HUDEP-2 (cell line): ENCODE measurements at regions not wholly inside any gene's neighbourhood (a gene's known extent, or its start where the extent isn't known, plus 50 kb on each side); places are given as distances from the start of the nearest gene placed in this dataset.

ENCODE experiments used
- DNase-seq, 76 experiments: peaks; one replicate each; lab custom pipeline; 2025; ENCODE audit not compliant: unreplicated experiment in 76 of 76; lab: John Stamatoyannopoulos, UW

DNA sequence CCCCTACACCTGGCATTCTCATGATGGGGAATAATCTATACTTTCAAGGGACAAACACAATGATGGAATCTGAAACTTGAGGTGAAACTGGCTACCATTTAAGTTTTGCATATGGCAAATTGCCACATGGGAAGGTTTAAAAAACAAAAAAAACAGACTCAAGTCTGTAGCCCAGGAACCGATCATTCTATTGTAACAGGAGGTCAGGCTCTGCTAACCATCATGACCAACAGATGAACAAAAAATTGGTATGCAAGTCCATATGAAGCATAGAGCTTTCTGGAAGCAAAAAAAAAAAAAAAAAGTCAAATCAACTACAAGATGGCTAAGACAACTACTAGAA lies 594.3 kb upstream of the DIPK2B start:
- no peak for DNase-seq

DNA sequence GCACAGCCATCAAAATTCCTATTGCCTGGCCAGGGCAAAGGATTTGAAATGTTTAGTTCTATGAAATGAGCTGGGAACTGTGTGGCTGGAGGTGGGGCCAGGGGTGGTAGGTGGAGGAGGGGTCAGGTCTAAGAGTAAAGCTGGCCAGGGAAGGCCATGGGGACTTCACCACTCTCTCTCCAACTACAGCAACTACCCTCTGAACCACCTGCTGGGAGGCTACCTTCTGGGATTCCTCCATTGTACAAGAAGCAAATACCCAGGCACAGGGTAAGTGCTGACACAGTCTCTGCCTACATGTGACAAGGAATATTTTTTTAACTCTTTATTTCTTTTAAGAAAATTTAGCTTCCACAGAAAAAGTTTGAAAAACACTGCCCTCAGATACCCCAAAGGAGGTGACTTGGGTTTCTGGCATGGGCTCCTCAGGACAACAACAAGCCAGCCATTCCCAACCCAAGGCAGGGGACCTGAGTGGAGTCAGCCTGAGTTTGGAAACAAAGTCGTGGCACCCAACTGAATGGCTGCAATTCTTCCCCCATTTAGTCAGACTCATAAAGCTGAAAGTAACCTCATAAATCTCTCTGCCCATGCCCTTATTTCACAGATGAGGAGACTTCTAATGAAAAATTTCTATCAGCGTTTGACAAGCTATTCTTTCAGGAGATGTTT lies 593.8 kb upstream of the DIPK2B start:
- no peak for DNase-seq

DNA sequence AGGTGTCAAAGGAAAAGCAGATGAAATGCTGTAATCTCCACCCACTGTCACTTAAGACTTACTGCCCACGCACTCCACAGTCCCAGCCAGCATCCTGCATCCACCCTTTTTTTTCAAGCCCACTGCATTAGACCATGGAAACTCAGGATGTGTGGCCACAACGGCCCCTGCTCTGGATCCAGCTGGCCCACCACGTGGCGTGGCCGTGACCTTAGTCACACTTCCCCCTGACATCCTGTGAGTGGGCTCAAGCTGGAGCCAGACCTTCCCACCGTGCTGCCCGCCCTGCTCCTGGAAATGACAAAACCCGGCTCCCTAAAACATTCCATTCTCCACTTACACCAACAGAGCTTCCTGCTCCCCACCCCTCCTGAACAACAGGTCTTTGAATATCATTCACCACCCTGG lies 588.3 kb upstream of the DIPK2B start:
- DNase-seq: no peak

DNA sequence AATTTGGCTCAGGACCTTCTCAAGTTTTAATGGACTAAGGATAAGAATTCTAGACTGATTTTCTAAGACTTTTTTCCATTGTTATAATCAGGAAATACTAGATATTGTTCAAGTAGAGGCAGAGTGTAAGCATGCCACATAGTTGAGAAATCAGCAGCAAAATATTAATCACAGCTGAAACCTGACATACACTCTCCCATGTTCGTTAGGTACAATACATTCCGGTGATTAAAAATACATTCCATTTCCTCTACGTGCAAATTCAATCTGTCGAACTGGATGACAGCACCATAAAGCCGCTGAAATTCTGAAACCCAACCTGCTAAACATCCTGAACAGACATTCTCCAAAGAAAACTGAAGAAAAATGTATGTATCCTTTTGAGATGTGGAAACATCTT lies 587.6 kb upstream of the DIPK2B start:
- no peak for DNase-seq

DNA sequence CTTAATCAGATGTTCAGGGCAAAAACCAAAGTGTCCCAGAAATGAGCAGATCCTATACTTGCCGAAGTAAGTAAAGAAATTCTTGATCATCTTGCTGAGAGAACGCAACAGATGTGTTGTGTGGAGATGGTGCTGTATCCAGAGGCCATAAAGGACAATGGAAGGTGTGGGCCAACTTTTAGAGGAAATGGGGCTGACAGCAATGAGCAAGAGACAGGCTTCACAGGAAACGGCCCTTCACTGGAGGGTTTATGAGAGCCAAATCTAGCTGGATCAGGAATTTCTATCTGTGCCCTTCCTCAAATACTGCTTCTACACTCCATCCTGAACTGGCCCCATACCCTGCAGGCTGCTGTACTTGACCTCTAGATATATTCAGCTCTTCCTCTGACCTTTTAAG lies 583.9 kb upstream of the DIPK2B start:
- DNase-seq: no peak

DNA sequence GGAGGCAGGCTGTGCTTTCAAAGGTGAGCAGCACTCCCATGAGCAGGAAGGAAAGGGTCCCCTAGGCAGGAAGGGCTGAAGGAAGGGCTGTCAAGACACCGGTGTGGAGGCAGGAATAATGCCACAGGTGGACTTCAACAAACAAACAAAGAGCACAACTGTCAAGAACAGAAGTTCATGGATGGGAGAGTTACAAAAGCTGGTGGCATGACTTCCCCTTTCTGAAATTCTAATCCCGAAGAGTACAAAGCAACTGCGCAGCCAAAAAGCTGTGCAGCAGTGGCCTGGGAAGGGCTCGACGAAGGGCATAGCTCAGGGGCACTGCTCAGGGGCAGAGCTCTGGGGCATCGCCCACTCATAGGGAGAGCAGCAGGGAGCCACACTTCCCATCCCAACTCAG lies 582.3 kb upstream of the DIPK2B start:
- DNase-seq: no peak

DNA sequence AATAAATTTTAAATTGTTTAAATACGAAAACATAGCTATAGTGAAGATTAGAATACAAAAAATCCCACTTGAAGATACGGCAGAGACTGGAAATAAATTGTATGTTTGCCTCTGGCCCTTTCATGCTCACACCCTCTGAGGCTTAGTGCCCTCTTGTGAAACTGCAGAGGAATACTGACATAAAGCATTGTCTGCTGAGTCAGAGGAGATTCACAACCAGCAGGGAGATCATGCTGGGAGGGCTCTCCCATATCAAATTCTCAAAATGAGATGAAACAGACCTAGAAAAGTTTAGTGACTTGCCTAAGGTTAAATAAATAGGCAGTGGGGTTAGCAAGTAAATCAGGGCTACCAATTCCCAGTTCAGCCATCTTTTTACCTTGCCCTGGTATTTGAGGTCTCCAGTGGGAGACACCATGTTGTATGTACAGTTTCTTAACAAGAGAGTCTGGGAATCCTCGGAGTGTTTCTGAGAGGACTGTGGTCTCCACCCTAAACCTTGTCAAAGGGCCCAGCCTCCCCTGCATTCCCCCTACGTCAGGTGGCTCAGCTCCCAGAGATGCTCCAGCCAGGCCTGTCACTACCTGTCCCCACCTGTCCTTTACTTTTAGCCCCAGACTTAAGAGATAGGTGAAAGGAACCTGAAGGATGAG lies 581.4 kb upstream of the DIPK2B start:
- DNase-seq: no peak

DNA sequence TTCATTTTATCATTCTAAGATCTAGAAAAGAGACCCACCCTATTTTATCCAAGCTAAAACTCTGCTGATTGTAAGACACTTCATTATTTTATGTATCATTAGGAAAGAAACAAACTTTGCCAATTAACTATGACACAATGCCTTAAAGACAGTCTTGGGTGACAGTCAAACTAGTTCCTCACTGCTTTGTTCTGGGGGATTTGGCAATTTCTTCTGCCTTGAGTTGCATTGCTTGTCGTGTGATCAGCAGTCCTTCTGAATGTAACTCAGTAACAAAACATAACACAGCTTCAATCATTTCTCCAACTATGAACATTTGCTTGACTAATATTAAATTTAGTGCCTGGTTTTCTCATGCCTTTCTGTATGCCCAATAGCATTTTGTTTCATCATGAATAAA lies 577.9 kb upstream of the DIPK2B start:
- DNase-seq: no peak

DNA sequence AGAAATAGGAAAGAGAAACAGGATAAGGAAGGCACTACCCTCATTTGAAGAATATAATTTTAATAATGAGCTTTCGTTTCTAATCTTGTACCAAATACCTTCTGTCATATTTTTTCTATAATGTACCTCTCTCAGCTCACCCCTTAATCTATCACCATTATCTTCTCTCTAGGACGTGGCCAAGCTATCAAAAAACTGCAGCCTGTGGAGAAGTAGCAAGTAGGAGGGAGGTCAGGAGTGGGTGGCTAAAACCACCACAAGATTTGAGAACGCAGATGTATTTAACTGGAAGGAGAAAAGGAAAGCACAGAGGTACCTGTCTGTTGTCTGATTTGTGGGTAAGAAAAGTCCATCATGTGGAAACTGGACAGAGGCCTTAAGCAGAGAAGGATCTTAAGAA lies 576.7 kb upstream of the DIPK2B start:
- no peak for DNase-seq

DNA sequence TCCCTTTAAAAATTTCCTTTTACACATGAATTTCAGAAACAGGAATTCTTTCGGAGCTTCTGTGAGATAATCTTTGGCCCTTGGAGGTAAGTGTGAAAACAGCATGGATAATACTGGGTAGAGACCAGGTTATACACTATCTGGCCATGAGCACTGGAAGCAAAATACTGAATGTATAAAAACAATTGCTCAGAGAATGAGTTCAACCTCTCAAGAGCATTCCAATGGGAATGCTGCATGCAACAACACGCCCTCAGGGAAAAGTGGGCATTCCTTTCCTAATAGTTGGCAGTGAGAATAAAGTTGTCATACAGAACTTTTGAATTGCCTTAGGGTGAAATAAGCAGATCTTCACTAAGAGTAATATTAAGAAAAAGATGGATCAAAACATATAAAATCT lies 574.8 kb upstream of the DIPK2B start:
- no peak for DNase-seq

DNA sequence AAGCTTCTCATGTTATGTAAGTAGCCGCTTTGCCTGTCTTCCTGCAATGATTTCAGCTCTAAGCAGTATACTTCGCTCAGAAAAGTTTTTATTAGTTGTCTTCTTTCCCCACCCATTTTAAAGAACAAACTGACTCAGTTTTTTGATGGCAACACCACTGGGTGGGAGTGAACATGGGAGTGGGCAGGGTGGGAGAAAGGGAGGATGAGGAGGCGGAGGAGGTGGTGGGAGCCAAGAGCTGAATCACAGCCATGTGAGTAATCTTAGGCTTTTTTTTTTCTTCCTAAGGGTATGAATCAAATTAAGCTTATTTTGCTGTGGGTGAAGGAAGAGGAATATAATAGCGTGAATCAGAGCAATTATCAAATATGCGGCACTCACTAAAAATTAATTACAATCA lies 574.3 kb upstream of the DIPK2B start:
- DNase-seq: no peak

DNA sequence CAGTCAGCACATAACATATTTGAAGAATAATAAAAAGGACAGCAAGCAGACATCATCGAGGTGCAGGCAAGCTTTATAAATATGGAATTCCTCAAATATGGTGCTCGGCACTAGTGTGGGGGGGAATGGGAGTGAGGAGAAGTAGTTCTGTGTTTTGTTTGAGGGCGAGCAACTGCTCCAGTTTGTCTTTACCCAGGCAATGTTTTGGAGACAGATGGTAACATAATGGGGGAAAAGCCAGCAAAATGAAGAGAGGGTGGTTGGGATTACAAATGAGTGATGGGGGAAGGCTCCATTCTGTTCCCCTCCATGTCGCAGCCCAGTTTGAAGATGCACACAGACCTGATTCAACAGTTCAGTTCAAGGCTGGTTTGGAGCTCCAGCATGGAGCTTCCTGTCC lies 572.9 kb upstream of the DIPK2B start:
- DNase-seq: no peak

DNA sequence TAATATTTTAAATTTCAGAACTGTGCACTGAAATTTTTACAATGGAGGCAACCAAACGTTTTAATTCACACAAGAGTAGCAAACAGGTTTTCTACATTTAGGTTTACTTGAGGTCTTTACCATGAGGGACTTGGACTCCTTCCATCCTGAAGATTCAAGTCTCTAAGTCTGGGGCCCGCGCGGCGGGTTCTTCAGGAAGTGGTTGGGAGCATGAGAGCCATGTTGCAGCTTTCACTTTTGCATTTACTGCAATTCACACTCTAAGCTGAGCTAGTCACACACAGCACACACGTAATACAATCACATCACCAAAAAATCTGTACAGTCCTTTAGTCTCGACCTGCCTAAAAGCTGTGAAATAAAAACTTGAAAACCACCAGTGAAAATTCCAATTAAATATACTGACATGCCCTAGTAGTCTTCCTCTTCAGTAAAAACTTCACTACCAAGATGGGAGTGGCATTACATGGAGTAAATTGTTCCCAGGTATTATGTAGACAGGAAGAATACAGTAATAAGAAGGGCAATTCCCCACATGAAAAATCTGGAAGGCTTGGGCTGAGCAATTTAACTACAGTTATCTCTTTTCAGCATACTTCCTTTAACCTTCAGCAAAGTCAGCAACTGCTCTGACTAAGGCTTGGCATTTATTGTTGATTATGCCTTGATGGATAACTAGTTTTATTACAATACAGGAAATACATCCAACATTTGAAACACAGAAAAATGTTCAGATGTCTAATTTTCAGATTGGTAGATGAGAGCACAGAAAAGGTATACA lies 571.1 kb upstream of the DIPK2B start:
- no peak for DNase-seq

DNA sequence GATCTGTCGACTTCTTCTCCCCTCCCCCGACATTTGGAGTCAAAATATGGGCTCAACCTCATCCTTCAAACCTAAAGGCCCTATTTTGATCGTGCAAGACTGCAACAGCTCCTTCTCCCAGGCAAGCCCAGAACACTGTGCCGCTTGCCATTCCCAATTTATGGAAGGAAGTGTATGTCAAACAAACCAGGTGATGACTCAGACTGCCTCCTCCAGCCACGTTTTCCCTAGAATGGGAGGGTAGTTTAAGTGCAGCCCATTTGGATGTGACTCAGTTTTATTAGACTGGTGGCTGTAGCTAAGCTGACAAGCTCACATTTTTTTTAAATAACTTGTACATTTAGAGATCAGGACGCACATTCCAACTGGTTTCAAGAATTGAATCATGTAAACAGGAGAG lies 570.4 kb upstream of the DIPK2B start:
- no peak for DNase-seq

DNA sequence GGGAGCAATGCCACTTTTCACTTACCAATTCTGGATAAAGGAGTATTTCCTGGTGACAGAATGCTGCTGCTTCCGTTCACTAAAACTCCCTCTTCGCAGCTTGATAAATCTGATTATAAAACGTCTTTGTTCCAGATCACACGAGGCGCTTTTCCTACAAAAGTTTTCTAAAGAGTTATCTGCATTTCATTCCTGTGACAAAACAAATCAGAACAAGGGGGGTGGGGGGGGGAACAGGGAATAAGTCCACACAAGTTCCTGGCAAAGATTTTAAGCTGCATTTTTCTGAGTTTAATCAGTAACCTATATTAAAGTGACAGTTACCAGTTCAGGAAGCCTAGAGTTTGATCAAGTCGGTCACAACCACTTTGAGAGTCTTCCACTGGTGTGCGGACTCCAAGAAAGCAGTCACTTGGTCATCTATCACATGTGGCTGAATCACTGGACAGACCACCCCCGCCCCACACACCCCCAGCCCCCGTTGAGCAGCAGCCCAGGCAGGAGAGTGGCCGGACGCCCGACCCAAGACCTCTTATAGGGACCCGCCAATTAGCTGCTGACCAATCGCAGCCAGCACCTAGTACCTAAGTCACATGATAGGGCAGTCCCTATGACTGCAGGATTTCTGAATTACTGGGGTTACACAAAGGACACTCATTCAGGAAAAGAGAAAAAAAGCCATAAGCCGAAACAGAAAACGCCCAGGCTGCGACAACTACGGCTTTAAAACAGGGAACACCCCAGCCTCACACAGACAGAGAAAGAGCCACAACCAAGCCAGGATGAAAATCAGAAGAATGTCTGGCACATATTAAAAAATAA lies 569.3 kb upstream of the DIPK2B start:
- no peak for DNase-seq

DNA sequence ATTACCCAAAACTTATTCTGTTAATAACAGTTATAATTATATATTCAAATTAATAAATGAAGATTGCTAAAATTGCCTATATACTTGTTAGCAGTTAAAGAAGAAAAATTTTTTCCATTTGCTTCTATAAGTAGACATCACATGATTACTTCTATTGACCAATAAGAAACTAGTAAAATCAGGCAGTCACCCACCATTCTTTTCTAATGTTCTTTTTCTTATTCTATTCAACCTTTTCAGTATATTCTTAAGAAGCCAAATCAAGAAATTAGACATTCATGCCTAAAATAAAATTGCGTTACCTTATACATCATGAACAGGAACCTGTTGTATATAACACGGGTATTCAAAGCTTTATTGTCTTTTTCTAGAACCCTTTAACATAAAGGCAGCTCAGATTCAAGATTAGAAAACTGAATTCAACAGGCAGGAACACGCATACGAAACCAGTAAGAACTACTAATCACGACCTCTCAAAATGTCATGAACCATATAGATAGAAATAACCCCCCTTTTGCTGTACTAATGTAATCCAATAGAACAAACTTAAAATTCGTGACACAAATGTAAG lies 568.1 kb upstream of the DIPK2B start:
- no peak for DNase-seq

DNA sequence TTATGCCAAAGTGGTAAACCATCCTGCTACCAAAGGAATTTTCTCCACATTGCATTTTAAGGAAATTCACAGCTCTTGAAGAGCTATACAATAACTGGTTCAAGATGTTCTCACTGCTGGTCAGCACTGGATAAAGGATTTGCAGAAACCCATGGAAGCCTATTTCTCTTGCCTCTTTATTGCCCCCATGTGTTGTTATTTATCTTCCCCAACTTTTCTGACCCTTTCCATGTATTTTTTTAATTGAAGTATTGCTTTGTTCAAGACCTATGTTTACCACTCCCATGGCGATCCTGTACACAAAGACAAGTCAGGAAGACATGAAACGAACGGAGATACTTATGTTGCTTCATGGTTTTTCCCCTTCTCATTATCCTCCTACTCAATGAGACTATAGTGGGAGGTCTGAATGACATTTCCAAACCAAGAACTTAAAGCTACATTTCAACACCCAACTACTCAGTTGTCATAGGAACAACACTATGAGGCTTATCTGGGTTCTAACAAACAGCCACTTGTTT lies 566.4 kb upstream of the DIPK2B start:
- DNase-seq: no peak

DNA sequence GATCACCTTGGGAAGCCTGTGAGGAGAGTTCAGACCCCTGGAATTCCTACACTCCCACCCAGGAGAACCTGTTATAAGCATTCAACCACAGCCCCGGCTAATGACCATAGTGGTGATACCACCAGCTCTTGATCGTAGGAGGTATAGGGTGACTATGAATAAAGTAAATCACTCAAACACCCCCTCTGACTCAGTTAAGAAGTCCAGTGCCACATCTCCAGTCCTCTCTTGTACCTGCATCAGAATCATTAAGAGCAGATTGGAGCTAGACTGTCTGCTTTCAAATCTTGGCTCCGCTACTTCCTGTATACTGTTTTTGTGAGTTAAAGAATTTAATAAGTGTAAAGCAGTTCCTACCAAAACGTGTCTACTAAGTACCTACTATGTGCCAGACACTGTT lies 565.1 kb upstream of the DIPK2B start:
- no peak for DNase-seq

DNA sequence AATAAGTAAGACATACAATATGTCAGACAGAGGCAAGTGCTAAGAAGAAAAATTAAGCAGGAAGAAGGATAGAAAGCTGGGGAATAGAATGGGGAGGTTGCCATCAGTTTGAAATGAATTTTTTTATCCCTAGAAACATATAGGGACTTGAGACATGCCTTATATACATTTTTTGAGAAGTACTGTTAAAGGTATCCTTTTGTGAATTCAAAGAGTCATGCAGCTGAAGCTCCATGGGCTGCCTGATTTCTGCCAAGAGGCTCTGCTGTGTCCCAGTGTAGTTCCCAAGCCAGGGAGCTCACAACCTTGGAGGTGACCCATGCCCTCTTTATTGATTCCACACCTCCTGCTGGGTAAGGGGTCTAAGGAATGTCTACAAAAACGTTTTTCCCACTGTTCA lies 564.6 kb upstream of the DIPK2B start:
- no peak for DNase-seq

DNA sequence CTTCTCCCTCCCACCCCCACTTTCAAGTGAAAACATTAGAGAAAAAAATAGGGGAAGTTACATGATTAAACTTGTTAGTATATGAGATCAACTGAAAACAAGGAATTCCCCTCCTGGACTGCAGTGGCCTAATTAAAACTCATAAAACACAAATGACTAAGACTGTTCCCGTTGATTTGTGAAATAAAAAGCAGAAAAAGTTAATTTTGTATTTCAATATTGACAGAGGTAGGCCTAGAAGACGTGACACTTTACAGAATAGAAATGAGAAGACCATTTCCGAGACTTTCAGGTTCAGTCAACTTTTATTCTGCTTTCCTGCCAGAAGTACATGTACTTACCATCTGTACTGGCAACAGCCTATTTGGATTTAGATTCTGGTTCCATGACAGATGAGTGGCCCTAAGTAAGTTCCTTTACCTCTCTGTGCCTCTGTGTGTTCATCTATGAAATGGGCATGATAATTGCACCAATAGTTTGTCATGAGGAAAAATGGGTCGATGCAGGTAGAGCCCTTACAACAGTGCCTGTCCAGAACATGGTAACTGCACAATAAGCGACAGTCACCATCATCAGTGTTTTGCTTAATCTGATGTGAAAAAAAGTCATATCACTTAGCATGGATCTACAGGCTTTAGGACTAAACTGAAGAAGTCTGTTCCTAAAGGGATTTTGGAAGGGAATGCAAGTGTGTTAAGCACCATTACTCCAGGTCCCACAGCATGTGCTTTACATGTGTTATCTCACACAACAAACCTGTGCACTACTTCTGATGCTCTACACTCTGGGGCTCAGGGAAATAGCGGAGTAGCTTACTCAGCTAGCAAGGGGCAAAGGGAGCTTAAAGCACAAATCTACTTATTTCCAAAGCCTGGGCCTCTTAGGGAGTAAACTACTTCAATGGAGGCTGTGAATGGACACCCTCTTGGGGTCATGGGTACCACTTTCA lies 562.3 kb upstream of the DIPK2B start:
- DNase-seq: no peak
